ENCODE measurements at regions not wholly inside any gene's neighbourhood (a gene's known extent, or its start where the extent isn't known, plus 50 kb on each side); places are given as distances from the start of the nearest gene placed in this dataset.

GRCh38 chr6:93790981-93791380 lies 371.6 kb upstream of the EPHA7 start:
- Mint-ChIP-seq H3K27me3 (ENCODE audit: low read depth, unreplicated experiment) (no peaks in the 10 kb centered on the region), H3K4me1 (ENCODE audit: low read depth, unreplicated experiment) (peaks cover 14% of the 10 kb centered on the region), H3K27ac (ENCODE audit: unreplicated experiment) (no peak overlapping the region), H3K36me3 (ENCODE audit: low read depth, unreplicated experiment) (no peaks in the 10 kb centered on the region), H3K4me3 (ENCODE audit: unreplicated experiment) (no peak overlapping the region), H3K9me3 (ENCODE audit: unreplicated experiment) (no peaks in the 10 kb centered on the region)
- no peak overlapping the region for H3K9ac ChIP-seq (ENCODE audit: low read length)
- H3K79me2 ChIP-seq (ENCODE audit: insufficient read depth, low read length): no peaks in the 10 kb centered on the region
- no peak overlapping the region for H3K27ac ChIP-seq (ENCODE audit: low read depth, low read length)
- H3K36me3 ChIP-seq (ENCODE audit: insufficient read depth, low read length): no peaks in the 10 kb centered on the region
- no peak overlapping the region for H2AFZ ChIP-seq (ENCODE audit: low read depth, low read length)
- TF ChIP-seq CTCF (IDR thresholded peaks at IDR 0.05; ENCODE audit: insufficient read depth, low read depth, low read length) (no peak), EZH2 (IDR thresholded peaks at IDR 0.05; ENCODE audit: insufficient read depth, low read length) (no peak)
- H4K20me1 ChIP-seq (ENCODE audit: insufficient read depth, low read length): no peaks in the 10 kb centered on the region
- H3K4me1 ChIP-seq (ENCODE audit: insufficient read depth, low read length): peaks cover 6% of the 10 kb centered on the region
- H3K4me3 ChIP-seq (ENCODE audit: insufficient read depth, low read depth, low read length): no peak overlapping the region
- FAIRE-seq (no peak), DNase-seq (ENCODE audit: low read depth) (no peak)
- no peaks in the 10 kb centered on the region for H3K27me3 ChIP-seq (ENCODE audit: insufficient read depth, low read length)
- H3K9me3 ChIP-seq (ENCODE audit: insufficient read depth, low read depth, low read length): no peaks in the 10 kb centered on the region
- H3K4me2 ChIP-seq (ENCODE audit: low read length): no peak overlapping the region

- no peaks in the 10 kb centered on the region for H3K9me3 ChIP-seq (ENCODE audit: insufficient read depth, low read depth, low read length)
- FAIRE-seq: no peak
Measured at GRCh38 chr6:93789532-93789931, 370.2 kb upstream of the EPHA7 start.

More at GRCh38 chr6:93789532-93789931, 370.2 kb upstream of the EPHA7 start:
- peaks cover 26% of the 10 kb centered on the region for H3K4me1 Mint-ChIP-seq (ENCODE audit: low read depth, unreplicated experiment)
- H2AFZ ChIP-seq (ENCODE audit: low read depth, low read length): no peak overlapping the region
- H4K20me1 ChIP-seq (ENCODE audit: insufficient read depth, low read length): no peaks in the 10 kb centered on the region
- no peak overlapping the region for H3K27ac ChIP-seq (ENCODE audit: low read depth, low read length)
- no peaks in the 10 kb centered on the region for H3K27me3 Mint-ChIP-seq (ENCODE audit: low read depth, unreplicated experiment)
- no peaks in the 10 kb centered on the region for H3K36me3 Mint-ChIP-seq (ENCODE audit: low read depth, unreplicated experiment)
- H3K4me1 ChIP-seq (ENCODE audit: insufficient read depth, low read length): peaks cover 13% of the 10 kb centered on the region
- no peak overlapping the region for H3K4me3 ChIP-seq (ENCODE audit: insufficient read depth, low read depth, low read length)
- DNase-seq (ENCODE audit: low read depth): no peak
- H3K79me2 ChIP-seq (ENCODE audit: insufficient read depth, low read length): no peaks in the 10 kb centered on the region
- H3K9ac ChIP-seq (ENCODE audit: low read length): no peak overlapping the region
- H3K36me3 ChIP-seq (ENCODE audit: insufficient read depth, low read length): no peaks in the 10 kb centered on the region
- TF ChIP-seq CTCF (IDR thresholded peaks at IDR 0.05; ENCODE audit: insufficient read depth, low read depth, low read length) (no peak), EZH2 (IDR thresholded peaks at IDR 0.05; ENCODE audit: insufficient read depth, low read length) (no peak)
- H3K27ac Mint-ChIP-seq (ENCODE audit: unreplicated experiment): no peak overlapping the region
- H3K4me3 Mint-ChIP-seq (ENCODE audit: unreplicated experiment): no peak overlapping the region
- H3K27me3 ChIP-seq (ENCODE audit: insufficient read depth, low read length): no peaks in the 10 kb centered on the region
- no peaks in the 10 kb centered on the region for H3K9me3 Mint-ChIP-seq (ENCODE audit: unreplicated experiment)
- no peak overlapping the region for H3K4me2 ChIP-seq (ENCODE audit: low read length)

All from astrocyte (in vitro differentiated cells and primary cell).